HUES48 (cell line): ENCODE measurements at regions not wholly inside any gene's neighbourhood (a gene's known extent, or its start where the extent isn't known, plus 50 kb on each side); places are given as distances from the start of the nearest gene placed in this dataset.
A peak's percentile ranks its signal among the peaks of the same experiment; 100 is the strongest.

Experiments
- H3K27ac ChIP-seq: one replicate; pipeline ENCODE4 v1.7.0; 2013; ENCODE audit warnings: low read depth, low read length, inconsistent platforms
- H3K27me3 ChIP-seq: 2 replicates; pipeline ENCODE4 v1.6.1; 2013; ENCODE audit warnings: mild to moderate bottlenecking, low read length; ENCODE audit not compliant: control insufficient read depth, insufficient read depth
- H3K36me3 ChIP-seq: 2 replicates; pipeline ENCODE4 v1.6.1; 2013; ENCODE audit warnings: low read length; ENCODE audit not compliant: control insufficient read depth, insufficient read depth
- H3K4me1 ChIP-seq: 2 replicates; pipeline ENCODE4 v1.6.1; 2013; ENCODE audit warnings: mild to moderate bottlenecking, low read length; ENCODE audit not compliant: control insufficient read depth, insufficient read depth
- H3K4me3 ChIP-seq: 2 replicates; pipeline ENCODE4 v1.5.1; 2013; ENCODE audit warnings: mild to moderate bottlenecking, low read depth, low read length
- H3K9ac ChIP-seq: 2 replicates; pipeline ENCODE4 v1.6.1; 2013; ENCODE audit warnings: mild to moderate bottlenecking, low read depth, low read length, moderate library complexity
- H3K9me3 ChIP-seq: 2 replicates; pipeline ENCODE4 v1.6.1; 2013; ENCODE audit warnings: low read length; ENCODE audit not compliant: control insufficient read depth, insufficient read depth

- Histone ChIP-seq H3K36me3 (no peaks in the 10 kb centered on the region), H3K9ac (no peak overlapping the region), H3K4me3 (no peak overlapping the region), H3K27ac (no peak overlapping the region), H3K27me3 (no peaks in the 10 kb centered on the region), H3K4me1 (0 out of 2 replicates have a peak, but pooled peaks cover 7% of the 10 kb centered on the region), H3K9me3 (no peaks in the 10 kb centered on the region)
These were observed 1246.1 kb upstream of the TENM4 start for GRCh38 chr11:80686889-80687288.

DNA sequence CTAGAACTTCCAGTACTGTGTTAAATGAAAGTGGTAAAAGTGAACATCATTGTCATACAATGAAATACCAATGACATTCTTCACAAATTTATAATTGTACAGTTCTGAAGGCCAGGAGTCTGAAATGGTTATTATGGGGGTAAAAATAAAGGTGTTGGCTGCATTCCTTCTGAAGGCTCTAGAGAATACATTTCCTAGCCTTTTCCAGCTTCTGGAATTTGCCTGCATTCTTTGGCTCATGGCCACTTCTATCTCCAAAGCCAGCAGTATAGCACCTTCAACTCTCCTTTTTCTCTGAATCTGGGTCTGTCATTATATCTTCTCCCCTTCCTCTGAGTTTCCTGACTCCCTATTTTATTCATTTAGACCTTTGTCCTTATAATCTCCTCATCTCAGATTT is 1232.7 kb upstream of the TENM4 start:
- Histone ChIP-seq H3K9me3 (0 out of 2 replicates have a peak, but pooled peaks cover 2% of the 10 kb centered on the region), H3K27ac (no peak overlapping the region), H3K4me1 (no peaks in the 10 kb centered on the region), H3K36me3 (no peaks in the 10 kb centered on the region), H3K4me3 (no peak overlapping the region), H3K27me3 (no peaks in the 10 kb centered on the region), H3K9ac (no peak overlapping the region)

- Histone ChIP-seq H3K36me3 (no peaks in the 10 kb centered on the region), H3K27ac (no peak overlapping the region), H3K4me3 (no peak overlapping the region), H3K27me3 (no peaks in the 10 kb centered on the region), H3K9me3 (no peaks in the 10 kb centered on the region), H3K4me1 (no peaks in the 10 kb centered on the region; the same call in 1 of the 2 replicates), H3K9ac (no peak overlapping the region)
These were observed 1228.8 kb upstream of the TENM4 start for GRCh38 chr11:80669620-80670019.

DNA sequence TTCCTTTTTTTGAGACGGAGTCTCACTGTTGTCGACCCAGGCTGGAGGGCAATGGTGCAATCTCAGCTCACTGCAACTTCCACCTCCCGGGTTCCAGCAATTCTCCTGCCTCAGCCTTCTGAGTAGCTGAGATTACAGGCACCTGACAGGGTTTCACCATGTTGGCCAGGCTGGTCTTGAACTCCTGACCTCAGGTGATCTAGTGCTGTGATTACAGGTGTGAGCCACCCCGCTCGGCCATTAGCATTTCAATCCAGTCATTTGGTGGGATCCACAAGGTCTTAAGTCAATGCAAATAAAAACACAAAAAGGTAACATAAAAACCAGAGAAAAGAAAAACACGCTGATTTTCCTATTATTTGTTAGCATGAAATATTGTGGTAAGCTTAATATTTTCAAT is 1227.2 kb upstream of the TENM4 start:
- Histone ChIP-seq H3K36me3 (no peaks in the 10 kb centered on the region), H3K9me3 (no peaks in the 10 kb centered on the region), H3K4me1 (no peaks in the 10 kb centered on the region; the same call in 1 of the 2 replicates), H3K4me3 (no peak overlapping the region), H3K9ac (no peak overlapping the region), H3K27ac (no peak overlapping the region), H3K27me3 (no peaks in the 10 kb centered on the region)

DNA sequence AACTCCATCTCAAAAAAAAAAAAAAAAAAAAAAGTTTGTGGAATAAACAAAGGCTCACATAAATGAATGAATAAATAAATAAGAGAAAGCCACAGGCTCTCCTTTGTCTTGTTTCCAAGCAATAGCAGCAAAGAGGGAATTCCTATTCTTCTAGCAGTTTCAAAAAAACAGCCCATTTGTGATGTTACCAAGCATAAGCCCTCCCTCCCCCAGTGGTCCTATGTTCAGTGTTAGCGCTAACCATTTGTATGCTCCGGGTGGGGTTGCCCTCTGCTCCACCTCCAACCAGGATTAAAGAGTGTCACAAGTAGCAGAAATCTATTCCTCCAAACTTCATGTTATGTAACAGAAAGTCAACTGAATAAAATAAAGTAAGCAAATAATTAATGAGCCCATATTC is 1215.0 kb upstream of the TENM4 start:
- no peaks in the 10 kb centered on the region for H3K9me3 ChIP-seq
- no peaks in the 10 kb centered on the region for H3K36me3 ChIP-seq
- no peak overlapping the region for H3K27ac ChIP-seq
- no peak overlapping the region for H3K9ac ChIP-seq
- peaks cover 2% of the 10 kb centered on the region for H3K4me1 ChIP-seq
- no peak overlapping the region for H3K4me3 ChIP-seq
- H3K27me3 ChIP-seq, result no peaks in the 10 kb centered on the region

DNA sequence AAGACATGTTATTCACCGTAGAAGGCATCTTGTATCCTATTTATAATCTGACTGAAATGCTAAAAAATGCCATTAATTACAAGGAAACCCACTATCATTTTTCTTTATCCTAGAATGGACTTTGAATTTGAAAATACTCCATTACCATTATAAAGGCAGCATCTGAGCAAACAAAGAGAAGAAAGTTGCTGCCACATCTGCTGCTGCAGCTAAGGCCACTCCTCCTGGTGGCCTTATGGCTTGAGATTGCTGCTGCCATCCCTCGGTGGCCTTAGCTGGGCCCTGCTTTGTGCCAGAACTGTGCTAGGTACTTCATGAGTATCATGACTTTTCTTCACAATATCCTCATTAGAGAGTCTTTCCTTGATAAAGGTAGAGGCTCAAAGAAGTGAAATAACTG is 1210.1 kb upstream of the TENM4 start:
- Histone ChIP-seq H3K27me3 (no peaks in the 10 kb centered on the region), H3K9ac (no peak overlapping the region), H3K36me3 (no peaks in the 10 kb centered on the region), H3K4me3 (no peak overlapping the region), H3K27ac (no peak overlapping the region), H3K4me1 (peaks cover 8% of the 10 kb centered on the region), H3K9me3 (no peaks in the 10 kb centered on the region)

DNA sequence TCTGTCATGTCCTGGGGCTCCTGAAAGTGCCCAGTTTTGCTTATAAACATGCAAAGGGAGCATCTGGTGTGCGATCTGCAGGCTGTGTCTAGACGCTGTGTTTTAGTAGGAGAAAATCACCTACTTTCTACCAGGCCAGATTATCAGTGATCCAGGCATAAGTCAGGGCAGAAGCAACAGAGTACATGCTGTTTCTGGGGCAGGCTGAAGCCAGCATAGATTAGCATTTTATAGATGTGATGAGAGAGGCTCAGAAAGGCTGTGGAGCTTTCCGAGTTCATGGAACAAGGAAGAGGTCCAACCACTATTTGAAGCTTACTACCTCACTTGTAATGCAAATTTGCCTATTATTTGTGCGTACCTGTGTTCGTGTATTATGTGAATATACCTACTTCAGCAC is 1208.4 kb upstream of the TENM4 start:
- H3K27ac ChIP-seq, result no peak overlapping the region
- no peak overlapping the region for H3K4me3 ChIP-seq
- H3K27me3 ChIP-seq, result no peaks in the 10 kb centered on the region
- no peak overlapping the region for H3K9ac ChIP-seq
- no peaks in the 10 kb centered on the region for H3K9me3 ChIP-seq
- H3K4me1 ChIP-seq, result peaks cover 8% of the 10 kb centered on the region
- no peaks in the 10 kb centered on the region for H3K36me3 ChIP-seq

- Histone ChIP-seq H3K27ac (no peak overlapping the region), H3K4me3 (no peak overlapping the region), H3K9ac (no peak overlapping the region), H3K27me3 (no peaks in the 10 kb centered on the region), H3K36me3 (no peaks in the 10 kb centered on the region), H3K9me3 (no peaks in the 10 kb centered on the region), H3K4me1 (peaks cover 13% of the 10 kb centered on the region)
These were observed 1197.5 kb upstream of the TENM4 start for GRCh38 chr11:80638296-80638695.

DNA sequence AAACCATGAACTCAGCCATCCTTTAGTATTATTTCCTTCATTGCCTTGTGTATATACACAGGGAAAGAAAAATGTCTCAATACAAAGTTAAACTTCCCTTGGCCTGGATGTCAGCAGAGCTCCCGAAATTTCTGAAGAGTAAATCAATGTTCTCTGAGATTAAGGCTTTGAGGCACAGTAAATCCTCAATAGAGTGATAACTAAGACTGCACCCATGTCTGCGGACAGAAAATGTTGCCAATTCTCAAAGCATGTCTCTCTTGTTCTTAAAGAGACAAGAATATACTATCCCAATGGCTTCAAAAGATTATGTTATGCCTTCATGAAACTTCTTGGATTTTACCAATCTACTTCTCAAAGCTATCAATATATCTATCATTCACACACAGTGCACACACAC is 1196.7 kb upstream of the TENM4 start:
- Histone ChIP-seq H3K9ac (no peak overlapping the region), H3K4me1 (peaks cover 17% of the 10 kb centered on the region), H3K27me3 (no peaks in the 10 kb centered on the region), H3K27ac (peak overlapping the region; percentile 42), H3K9me3 (no peaks in the 10 kb centered on the region), H3K4me3 (no peak overlapping the region), H3K36me3 (no peaks in the 10 kb centered on the region)

- Histone ChIP-seq H3K4me3 (no peak overlapping the region), H3K4me1 (peaks cover 21% of the 10 kb centered on the region), H3K36me3 (no peaks in the 10 kb centered on the region), H3K27me3 (no peaks in the 10 kb centered on the region), H3K9ac (no peak overlapping the region), H3K9me3 (no peaks in the 10 kb centered on the region), H3K27ac (peak overlapping the region; percentile 42)
These were observed 1196.2 kb upstream of the TENM4 start for GRCh38 chr11:80636999-80637398.

DNA sequence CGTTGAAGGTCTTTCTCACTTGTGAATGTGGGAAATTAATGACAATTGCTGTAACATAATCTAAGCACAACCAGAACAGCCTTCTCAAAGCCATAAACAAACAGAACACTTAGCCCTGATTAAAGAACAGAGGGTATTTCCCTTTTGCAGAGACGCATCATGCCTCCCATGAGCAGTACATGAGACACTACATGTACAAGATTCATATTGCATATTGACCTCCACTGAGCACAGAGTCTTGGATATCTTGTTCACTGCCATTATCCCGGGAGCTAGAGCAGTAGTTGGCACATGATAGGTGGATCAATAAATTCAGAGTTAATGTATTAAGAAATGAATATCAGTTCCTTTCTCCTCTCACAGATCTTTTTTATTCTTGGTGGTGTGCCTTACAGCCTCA is 1194.3 kb upstream of the TENM4 start:
- Histone ChIP-seq H3K4me1 (peaks cover 26% of the 10 kb centered on the region), H3K27ac (no peak overlapping the region), H3K36me3 (no peaks in the 10 kb centered on the region), H3K27me3 (no peaks in the 10 kb centered on the region), H3K9ac (no peak overlapping the region), H3K9me3 (no peaks in the 10 kb centered on the region), H3K4me3 (no peak overlapping the region)

GRCh38 chr11:80632691-80633090 is 1191.9 kb upstream of the TENM4 start:
- H3K4me3 ChIP-seq, result no peak overlapping the region
- no peaks in the 10 kb centered on the region for H3K36me3 ChIP-seq
- H3K27ac ChIP-seq, result peak overlapping the region; percentile 55
- no peak overlapping the region for H3K9ac ChIP-seq
- no peaks in the 10 kb centered on the region for H3K27me3 ChIP-seq
- peaks cover 23% of the 10 kb centered on the region for H3K4me1 ChIP-seq
- H3K9me3 ChIP-seq, result no peaks in the 10 kb centered on the region
